Tibial nerve (tissue), 3 donors: ENCODE measurements at regions not wholly inside any gene's neighbourhood (a gene's known extent, or its start where the extent isn't known, plus 50 kb on each side); places are given as distances from the start of the nearest gene placed in this dataset.

ENCODE experiments used
- CTCF ChIP-seq, 5 experiments: fragments of 200-600 bp in 3 of 5; fragments of 450-650 bp in 2 of 5; sonication (generic) in 3 of 5; IDR thresholded peaks; one replicate each; pipeline ENCODE4 v1.5.1; 2016 to 2019; ENCODE audit warnings: antibody characterized with exemption in 5 of 5, mild to moderate bottlenecking in 3 of 5, moderate library complexity in 2 of 5
- POLR2A ChIP-seq, 2 donors: fragments of 450-650 bp; IDR thresholded peaks; one replicate each; pipeline ENCODE4 v1.6.1; 2017; ENCODE audit warnings: antibody characterized with exemption in 2 of 2, mild to moderate bottlenecking in 2 of 2, moderate library complexity in 2 of 2

- no peak for TF ChIP-seq POLR2A (IDR thresholded peaks at IDR 0.05)
- no peak for TF ChIP-seq CTCF (IDR thresholded peaks at IDR 0.05)
Observed at GRCh38 chr4:152221816-152222516, 313.9 kb downstream of the FBXW7 start.
